DOHH2 (cell line): ENCODE measurements at regions not wholly inside any gene's neighbourhood (a gene's known extent, or its start where the extent isn't known, plus 50 kb on each side); places are given as distances from the start of the nearest gene placed in this dataset.

Experiments
- EZH2phosphoT487 ChIP-seq: fragments of 200-600 bp; sonication (generic); IDR thresholded peaks from 2 replicates; pipeline ENCODE4 v1.6.1; 2017; ENCODE audit warnings: borderline replicate concordance, mild to moderate bottlenecking, antibody characterized with exemption, low read length, moderate library complexity, mixed read lengths
- TF ChIP-seq, protein P1 (sequence below): fragments of 200-600 bp; sonication (generic); IDR thresholded peaks from one replicate; pipeline ENCODE4 v1.5.1; 2014; ENCODE audit warnings: antibody characterized with exemption, mild to moderate bottlenecking, low read depth, low read length; ENCODE audit not compliant: poor library complexity, severe bottlenecking

DNA sequence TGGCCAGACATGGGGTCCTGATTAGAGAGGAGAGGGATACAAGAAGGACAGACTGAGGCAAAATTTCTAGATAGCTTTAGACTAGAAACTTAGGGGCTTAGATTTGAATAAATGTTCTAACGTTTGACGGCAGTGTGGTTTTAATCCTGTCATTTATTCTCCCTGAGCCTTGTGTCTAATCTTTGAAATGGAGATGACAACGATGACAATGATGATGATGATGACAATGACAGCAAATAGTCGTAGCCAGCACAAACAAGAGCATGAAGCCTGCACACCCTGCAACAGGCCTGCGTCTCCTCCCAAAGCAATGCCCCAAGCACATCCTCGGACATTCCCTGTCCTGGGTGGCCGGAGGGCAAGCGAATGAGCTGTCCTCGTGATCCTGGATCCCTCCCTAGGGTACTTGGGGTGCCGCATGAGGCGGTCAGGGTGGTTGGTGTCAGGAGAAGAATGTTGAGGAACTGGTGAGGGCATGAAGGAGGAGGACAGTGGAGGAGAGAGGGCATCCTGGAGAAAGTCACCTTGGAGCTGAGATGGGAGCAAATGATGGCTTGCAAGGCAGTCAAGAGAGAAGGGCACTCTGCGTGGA lies 502.1 kb upstream of the B3GAT1 start:
- TF ChIP-seq, protein P1, sequence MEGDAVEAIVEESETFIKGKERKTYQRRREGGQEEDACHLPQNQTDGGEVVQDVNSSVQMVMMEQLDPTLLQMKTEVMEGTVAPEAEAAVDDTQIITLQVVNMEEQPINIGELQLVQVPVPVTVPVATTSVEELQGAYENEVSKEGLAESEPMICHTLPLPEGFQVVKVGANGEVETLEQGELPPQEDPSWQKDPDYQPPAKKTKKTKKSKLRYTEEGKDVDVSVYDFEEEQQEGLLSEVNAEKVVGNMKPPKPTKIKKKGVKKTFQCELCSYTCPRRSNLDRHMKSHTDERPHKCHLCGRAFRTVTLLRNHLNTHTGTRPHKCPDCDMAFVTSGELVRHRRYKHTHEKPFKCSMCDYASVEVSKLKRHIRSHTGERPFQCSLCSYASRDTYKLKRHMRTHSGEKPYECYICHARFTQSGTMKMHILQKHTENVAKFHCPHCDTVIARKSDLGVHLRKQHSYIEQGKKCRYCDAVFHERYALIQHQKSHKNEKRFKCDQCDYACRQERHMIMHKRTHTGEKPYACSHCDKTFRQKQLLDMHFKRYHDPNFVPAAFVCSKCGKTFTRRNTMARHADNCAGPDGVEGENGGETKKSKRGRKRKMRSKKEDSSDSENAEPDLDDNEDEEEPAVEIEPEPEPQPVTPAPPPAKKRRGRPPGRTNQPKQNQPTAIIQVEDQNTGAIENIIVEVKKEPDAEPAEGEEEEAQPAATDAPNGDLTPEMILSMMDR, result no peak
- no peak for TF ChIP-seq EZH2phosphoT487
